ENCODE measurements at regions not wholly inside any gene's neighbourhood (a gene's known extent, or its start where the extent isn't known, plus 50 kb on each side); places are given as distances from the start of the nearest gene placed in this dataset.

DNA sequence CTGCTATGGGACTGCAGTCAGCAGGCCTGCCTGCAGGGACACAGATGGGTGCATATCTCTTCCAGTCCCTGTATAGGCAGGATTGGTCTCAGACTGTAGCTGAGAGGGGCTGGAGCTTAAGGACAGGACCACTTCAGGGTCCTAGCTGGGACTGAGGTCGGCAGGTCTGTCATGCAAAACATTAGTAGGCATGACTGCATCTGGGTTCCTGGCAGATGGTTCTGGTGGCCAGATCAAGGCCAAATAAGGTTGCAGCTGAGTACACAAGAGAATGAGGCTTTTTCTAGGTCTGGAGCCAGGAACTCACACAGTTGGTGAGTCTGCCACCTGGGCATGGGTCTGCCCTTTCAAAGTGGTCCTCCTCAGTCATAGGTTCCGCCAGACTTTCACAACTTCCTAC is 155.8 kb downstream of the TPH2 start:
- no peaks in the 10 kb centered on the region; the same call in 1 of the 2 replicates for H3K4me1 ChIP-seq (ENCODE audit: insufficient read depth, low read length)
- no peak overlapping the region for H3K9ac ChIP-seq (ENCODE audit: extremely low read depth, insufficient read length, low read length)
- no peak for TF ChIP-seq CTCF (conservative IDR thresholded peaks at IDR 0.05)
- H3K4me3 Mint-ChIP-seq, result no peak overlapping the region
- no peaks in the 10 kb centered on the region for H3K79me1 ChIP-seq (ENCODE audit: insufficient read depth, low read depth, low read length, poor library complexity, severe bottlenecking)
- no peaks in the 10 kb centered on the region for H3K79me2 ChIP-seq (ENCODE audit: insufficient read depth, low read length)
- no peak overlapping the region for H2BK15ac ChIP-seq (ENCODE audit: low read depth, low read length)
- no peaks in the 10 kb centered on the region for H3K36me3 Mint-ChIP-seq (ENCODE audit: insufficient read depth in 1 of 3, low read depth in 3 of 3)
- H3K23ac ChIP-seq (ENCODE audit: insufficient read length, low read depth, low read length), result no peak overlapping the region
- no peak overlapping the region for H2BK120ac ChIP-seq (ENCODE audit: low read depth, low read length, poor library complexity, severe bottlenecking)
- no peaks in the 10 kb centered on the region for H3K9me3 ChIP-seq (ENCODE audit: control insufficient read depth, low read depth, low read length)
- no peak overlapping the region for H4K91ac ChIP-seq (ENCODE audit: insufficient read length, low read depth, low read length)
- H3T11ph ChIP-seq (ENCODE audit: low read length), result no peak overlapping the region
- H3K14ac ChIP-seq (ENCODE audit: insufficient read depth, low read length), result no peak overlapping the region
- no CpG with 5 or more reads among the region's 2 CpGs for WGBS (ENCODE audit: extremely low coverage, insufficient read length, low lambda C conversion rate)
- H3K23me2 ChIP-seq (ENCODE audit: insufficient read length, low read depth, low read length, poor library complexity, severe bottlenecking), result no peaks in the 10 kb centered on the region
- no peak overlapping the region for H2AFZ ChIP-seq (ENCODE audit: low read length)
- no peak overlapping the region; a peak in 1 of 7 replicates for H3K27ac Mint-ChIP-seq
- H3K56ac ChIP-seq (ENCODE audit: insufficient read length, low read depth, low read length), result no peak overlapping the region
- H2BK20ac ChIP-seq (ENCODE audit: low read depth, low read length, poor library complexity, severe bottlenecking), result no peak overlapping the region
- no peak overlapping the region for H3K18ac ChIP-seq (ENCODE audit: insufficient read length, low read depth, low read length)
- no peak overlapping the region for H3K4ac ChIP-seq (ENCODE audit: low read depth, low read length)
- no peak overlapping the region for H3K27ac ChIP-seq (ENCODE audit: insufficient read length, low read depth, low read length)
- H4K20me1 ChIP-seq (ENCODE audit: control insufficient read depth, insufficient read depth, insufficient read length), result no peaks in the 10 kb centered on the region
- no peaks in the 10 kb centered on the region for H3K27me3 ChIP-seq (ENCODE audit: insufficient read depth, low read length)
- H3K4me1 Mint-ChIP-seq, result peaks cover 0 to 5% of the 10 kb centered on the region in 2 experiments; a peak in 1 of 4 replicates
- H2BK12ac ChIP-seq (ENCODE audit: insufficient read length, low read depth, low read length), result no peak overlapping the region
- no peak for DNase-seq
- H4K8ac ChIP-seq (replicated peaks; ENCODE audit: insufficient read length, low read depth, low read length), result no peak overlapping the region
- H4K5ac ChIP-seq (ENCODE audit: insufficient read length, low read depth, low read length), result no peak overlapping the region
- no peaks in the 10 kb centered on the region for H3K27me3 Mint-ChIP-seq (ENCODE audit: low read depth)
- no peak overlapping the region for H2AK5ac ChIP-seq (ENCODE audit: insufficient read length, low read length)
- no peak overlapping the region for H3K4me2 ChIP-seq (ENCODE audit: insufficient read depth, insufficient read length, low read length)
- H3K9me3 Mint-ChIP-seq, result no peaks in the 10 kb centered on the region; a peak in 1 of 5 replicates
- H2BK5ac ChIP-seq (ENCODE audit: insufficient read length, low read length), result no peak overlapping the region

Data from H9 (cell line).